Iris pigment epithelial cell (primary cell): ENCODE measurements at regions not wholly inside any gene's neighbourhood (a gene's known extent, or its start where the extent isn't known, plus 50 kb on each side); places are given as distances from the start of the nearest gene placed in this dataset.

Experiments
- DNase-seq: peaks from one replicate; pipeline ENCODE4 v3.0.0-alpha.2; 2011; ENCODE audit warnings: low read depth

DNA sequence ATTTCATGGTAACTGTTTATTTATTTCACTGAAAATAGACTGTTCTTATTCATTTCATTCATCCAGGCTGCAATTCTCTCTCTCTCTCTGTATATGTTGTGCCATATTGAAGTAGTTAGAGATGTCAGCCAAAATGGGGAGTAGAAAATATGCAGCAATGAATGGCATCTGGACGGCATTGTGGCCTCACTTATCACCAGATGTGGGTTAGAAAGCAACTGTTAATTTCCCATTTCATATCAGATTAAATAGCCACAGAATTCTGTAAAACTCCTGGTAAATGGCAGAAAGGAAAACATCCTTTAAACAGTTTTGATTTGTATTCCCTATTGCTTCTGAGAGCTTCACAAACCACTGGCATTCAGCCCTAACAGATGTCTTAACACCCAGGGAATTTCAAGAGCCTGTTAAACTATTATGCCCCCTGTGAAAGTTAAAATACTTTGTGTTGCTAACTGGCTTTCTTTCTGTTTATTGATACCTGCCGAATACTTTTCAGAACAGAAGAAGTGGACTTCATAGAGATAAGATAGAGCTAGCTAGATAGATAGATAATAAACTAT lies 1763.3 kb upstream of the MIR17HG start:
- peak; percentile 1 for DNase-seq

- no peak for DNase-seq
Measured at GRCh38 chr13:89602655-89603054, 1744.8 kb upstream of the MIR17HG start.

GRCh38 chr13:89603187-89603586 lies 1744.3 kb upstream of the MIR17HG start:
- DNase-seq: no peak

GRCh38 chr13:89609318-89609717 lies 1738.2 kb upstream of the MIR17HG start:
- DNase-seq: no peak

DNA sequence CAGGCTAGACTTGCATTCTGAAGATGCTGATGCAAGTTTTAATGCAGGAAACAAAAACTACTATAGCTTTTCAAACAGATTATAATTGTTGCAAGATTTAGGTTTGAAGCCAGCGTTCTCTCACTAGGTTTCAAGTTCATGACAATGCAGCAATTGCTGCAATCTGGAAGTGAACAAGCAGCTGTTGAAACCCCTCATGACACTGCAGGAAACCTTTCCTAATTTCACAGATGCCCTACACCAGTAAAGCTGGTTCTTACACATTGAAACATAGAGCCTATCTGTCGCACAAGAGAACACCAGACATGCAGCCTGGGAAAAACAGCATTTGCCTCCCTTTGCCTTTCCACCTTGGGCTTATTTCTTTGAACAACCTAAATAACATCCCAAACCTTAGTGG lies 1737.2 kb upstream of the MIR17HG start:
- DNase-seq: no peak

- no peak for DNase-seq
Measured at GRCh38 chr13:89610881-89611280, 1736.6 kb upstream of the MIR17HG start.

GRCh38 chr13:89627996-89628395 lies 1719.5 kb upstream of the MIR17HG start:
- DNase-seq: peak; percentile 2

DNA sequence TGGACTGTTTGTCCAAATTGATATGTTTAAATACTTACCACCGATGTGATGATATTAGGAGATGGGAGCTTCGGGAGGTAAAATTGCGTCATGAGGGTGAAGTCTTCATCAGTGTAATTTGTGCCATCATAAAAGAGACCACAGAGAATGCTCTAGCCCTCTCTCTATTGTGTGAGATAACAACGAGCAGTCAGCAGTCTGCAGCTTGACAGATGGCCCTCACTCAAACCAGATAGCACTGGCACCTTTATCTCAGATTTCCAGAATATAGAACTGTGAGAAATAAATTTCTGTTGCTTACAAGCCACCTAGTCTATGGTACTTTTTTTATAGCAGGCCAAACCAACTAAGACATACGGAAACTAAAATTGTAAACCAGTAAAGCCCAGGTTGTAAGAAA lies 1718.9 kb upstream of the MIR17HG start:
- DNase-seq: no peak

GRCh38 chr13:89650226-89650625 lies 1697.3 kb upstream of the MIR17HG start:
- no peak for DNase-seq

- no peak for DNase-seq
Measured at GRCh38 chr13:89660752-89661151, 1686.7 kb upstream of the MIR17HG start.

- DNase-seq: no peak
Measured at GRCh38 chr13:89673789-89674311, 1673.6 kb upstream of the MIR17HG start.

DNA sequence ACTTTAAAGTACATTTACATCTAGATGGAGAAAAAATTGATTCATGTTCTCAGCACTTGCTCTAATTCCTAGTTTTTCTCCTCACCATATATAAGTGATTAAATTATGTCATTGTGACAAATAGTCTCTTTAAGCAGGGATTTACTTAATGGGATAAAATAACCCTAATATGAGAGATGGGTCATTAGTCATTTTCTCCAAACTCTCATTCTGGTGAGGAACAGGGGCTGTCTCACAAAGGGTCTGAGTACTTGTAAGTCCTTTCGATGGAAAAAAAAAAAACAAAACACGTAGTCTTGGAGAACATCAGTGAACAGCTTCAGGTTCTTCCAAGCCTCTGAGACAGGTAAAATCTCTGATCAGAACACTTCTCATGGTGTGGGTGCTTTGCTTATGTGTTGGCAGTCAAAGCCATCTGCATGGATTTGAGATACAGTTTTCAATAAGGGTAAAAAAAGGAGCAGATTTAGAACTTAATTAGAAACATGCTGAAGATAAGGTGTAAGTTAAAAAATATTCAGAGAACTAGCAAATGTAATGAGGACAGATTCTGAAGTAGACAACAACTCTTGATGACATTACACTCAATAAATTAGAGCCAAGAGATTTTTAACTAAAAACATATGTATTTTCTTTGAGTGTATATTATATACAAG lies 1668.9 kb upstream of the MIR17HG start:
- DNase-seq: no peak

GRCh38 chr13:89684896-89685295 lies 1662.6 kb upstream of the MIR17HG start:
- DNase-seq: no peak

DNA sequence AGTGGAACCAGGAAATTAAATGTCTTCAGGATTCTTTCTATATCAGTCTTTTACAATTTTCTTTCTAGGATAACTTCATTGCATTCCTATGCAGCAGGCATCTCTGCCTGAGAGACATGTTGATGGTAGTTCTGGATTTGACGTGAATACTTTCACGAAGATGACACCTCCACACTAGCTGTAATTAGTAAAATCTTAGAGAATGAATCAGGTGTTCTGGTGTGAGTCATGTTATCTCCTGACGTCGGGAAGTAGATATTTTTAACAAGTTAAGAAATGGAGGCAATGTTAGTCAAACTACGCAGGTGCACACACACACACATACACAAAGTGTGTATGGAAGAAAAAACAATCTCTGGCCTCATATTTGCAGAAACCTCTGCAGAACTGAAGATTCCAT lies 1661.3 kb upstream of the MIR17HG start:
- no peak for DNase-seq

GRCh38 chr13:89687066-89687465 lies 1660.4 kb upstream of the MIR17HG start:
- DNase-seq: peak; percentile 11

GRCh38 chr13:89688918-89689317 lies 1658.6 kb upstream of the MIR17HG start:
- no peak for DNase-seq

DNA sequence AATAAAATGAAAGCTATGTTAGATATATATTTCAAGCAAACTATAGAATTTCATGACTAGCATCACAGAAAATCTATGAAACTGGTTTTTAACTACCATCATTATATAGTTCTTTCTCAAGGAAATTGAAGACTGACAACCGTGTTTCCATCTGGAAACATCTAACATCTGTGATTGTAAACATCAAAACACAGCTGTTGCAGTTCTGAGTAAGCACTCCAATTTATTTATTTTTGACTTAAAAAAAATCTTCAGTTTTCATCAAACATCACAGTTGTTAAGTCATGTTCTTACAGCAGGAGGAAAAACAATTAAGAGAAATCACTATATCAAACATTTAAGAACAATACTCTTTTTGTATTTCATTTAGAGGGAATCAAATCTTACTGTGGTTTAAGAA lies 1653.0 kb upstream of the MIR17HG start:
- no peak for DNase-seq

DNA sequence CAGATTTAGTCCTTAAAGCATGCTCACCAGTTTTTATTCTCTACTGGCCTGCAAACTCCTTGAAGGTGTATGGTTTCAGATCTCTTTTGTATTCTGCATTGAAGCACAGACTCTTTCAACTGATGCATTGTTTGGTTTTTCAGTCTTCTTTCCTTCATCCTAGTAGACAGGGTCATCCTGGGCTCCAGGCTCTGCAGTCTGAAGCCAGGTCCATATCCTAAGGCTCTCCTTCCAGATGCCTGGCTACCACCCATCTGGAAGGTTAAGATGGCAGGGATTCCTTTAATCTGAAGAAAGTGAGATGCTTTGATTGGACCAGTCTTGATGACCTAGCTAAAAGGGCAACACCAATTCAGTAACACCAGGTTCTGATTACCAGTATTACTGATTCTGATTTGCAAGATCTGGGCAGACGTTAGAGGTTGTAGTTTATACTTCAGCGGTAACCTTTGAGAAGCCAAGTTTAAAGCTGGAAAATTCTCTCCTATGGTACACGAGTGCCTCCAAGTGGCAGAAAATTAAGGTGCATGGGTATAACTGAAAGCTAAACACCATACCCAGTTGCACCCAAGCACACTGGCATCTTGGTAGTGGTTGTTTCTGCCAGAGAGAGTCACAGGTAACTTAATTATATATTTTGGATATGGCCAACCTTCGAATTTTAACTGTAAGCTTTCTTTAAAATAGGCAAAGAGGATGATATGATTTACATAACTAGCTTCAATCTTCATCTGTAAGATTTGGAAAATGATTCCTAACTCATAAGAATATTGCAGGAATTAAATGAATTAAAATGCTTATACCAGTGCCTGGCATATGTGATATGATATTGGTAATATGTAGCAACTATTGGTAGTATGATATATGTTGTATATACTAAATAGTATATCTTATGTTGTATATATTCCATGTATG lies 1651.9 kb upstream of the MIR17HG start:
- peak; percentile 37 for DNase-seq

GRCh38 chr13:89701913-89702312 lies 1645.6 kb upstream of the MIR17HG start:
- no peak for DNase-seq

GRCh38 chr13:89704040-89704439 lies 1643.4 kb upstream of the MIR17HG start:
- no peak for DNase-seq

DNA sequence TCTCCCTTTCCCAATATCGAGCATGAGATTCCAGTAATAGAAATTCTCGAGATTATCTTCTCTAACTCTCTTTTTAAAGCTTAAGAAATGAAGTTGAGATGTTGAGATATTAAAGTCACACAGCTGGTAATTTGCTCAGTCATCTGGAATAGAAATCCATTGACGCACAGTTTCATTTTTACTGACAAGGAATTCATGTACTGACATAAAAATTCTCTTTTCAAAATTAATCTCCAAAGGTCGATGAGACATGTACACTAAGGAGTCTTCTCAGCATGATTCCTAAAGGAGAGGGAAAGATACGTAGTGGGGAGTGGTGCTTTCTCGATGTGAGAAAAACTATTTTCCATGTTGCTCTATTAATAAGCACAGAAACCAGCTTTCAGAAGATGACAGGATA lies 1639.5 kb upstream of the MIR17HG start:
- no peak for DNase-seq

DNA sequence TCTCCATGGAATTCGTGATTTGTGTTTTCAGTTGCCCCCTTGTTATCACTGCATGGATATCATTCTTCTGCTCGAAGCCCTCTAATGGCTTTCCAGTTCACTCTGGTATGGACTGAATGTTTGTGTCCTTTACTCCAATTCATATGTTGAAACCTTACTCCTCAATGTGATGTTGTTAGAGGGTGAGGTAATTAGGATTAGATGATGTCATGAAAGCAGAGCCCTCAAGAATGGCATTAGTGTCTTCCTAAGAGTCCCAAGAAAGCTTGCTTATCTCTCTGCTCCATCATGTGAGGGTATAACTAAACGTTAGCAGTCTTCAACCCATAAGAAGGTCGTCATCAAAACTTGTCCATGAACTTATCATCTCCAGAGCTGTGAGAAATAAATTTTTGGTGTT lies 1626.3 kb upstream of the MIR17HG start:
- DNase-seq: no peak
